Mesenchymal stem cell (in vitro differentiated cells and primary cell): ENCODE measurements at regions not wholly inside any gene's neighbourhood (a gene's known extent, or its start where the extent isn't known, plus 50 kb on each side); places are given as distances from the start of the nearest gene placed in this dataset.
"Not testable (repeated sequence)": the region's sequence is repeated elsewhere in the genome, so short reads cannot be mapped to it uniquely, and the experiment has no call there.

Experiments
- DNase-seq: peaks from one replicate; pipeline ENCODE4 v3.0.0-alpha.2; 2013
- H2AFZ ChIP-seq: one replicate; pipeline ENCODE4 v1.6.1; 2013; ENCODE audit warnings: low read depth, mild to moderate bottlenecking, control low read depth, inconsistent platforms, low read length, moderate library complexity
- H2AK5ac ChIP-seq: 2 replicates; pipeline ENCODE4 v1.6.1; 2013; ENCODE audit warnings: low read length, moderate library complexity, mild to moderate bottlenecking, inconsistent platforms; ENCODE audit not compliant: severe bottlenecking
- H2BK120ac ChIP-seq: one replicate; pipeline ENCODE4 v1.6.1; 2013; ENCODE audit warnings: low read depth, mild to moderate bottlenecking, inconsistent platforms, low read length, moderate library complexity
- H2BK12ac ChIP-seq, 2 experiments: one replicate each; pipeline ENCODE4 v1.6.1; 2013; ENCODE audit warnings: inconsistent platforms in 2 of 2, low read length in 2 of 2, mild to moderate bottlenecking in 2 of 2, moderate library complexity in 2 of 2, control low read depth in 1 of 2
- H2BK15ac ChIP-seq: one replicate; pipeline ENCODE4 v1.6.1; 2013; ENCODE audit warnings: mild to moderate bottlenecking, low read depth, inconsistent platforms; ENCODE audit not compliant: poor library complexity, severe bottlenecking
- H2BK5ac ChIP-seq: 2 replicates; pipeline ENCODE4 v1.6.1; 2013; ENCODE audit warnings: low read depth, mild to moderate bottlenecking, low read length, control low read depth, inconsistent platforms; ENCODE audit not compliant: poor library complexity, severe bottlenecking
- H3K14ac ChIP-seq, 2 experiments: one replicate each; pipeline ENCODE4 v1.6.1; 2013; ENCODE audit warnings: inconsistent platforms in 2 of 2, low read length in 2 of 2, control low read depth in 1 of 2, mild to moderate bottlenecking in 1 of 2, moderate library complexity in 1 of 2
- H3K18ac ChIP-seq, 2 experiments: one replicate each; pipeline ENCODE4 v1.6.1; 2013; ENCODE audit warnings: inconsistent platforms in 2 of 2, low read length in 2 of 2, control low read depth in 1 of 2, low read depth in 1 of 2, mild to moderate bottlenecking in 1 of 2
- H3K23ac ChIP-seq, 2 experiments: one replicate each; pipeline ENCODE4 v1.6.1; 2013; ENCODE audit warnings: inconsistent platforms in 2 of 2, low read length in 2 of 2, mild to moderate bottlenecking in 2 of 2, moderate library complexity in 2 of 2, control low read depth in 1 of 2
- H3K27ac ChIP-seq: 2 replicates; pipeline ENCODE4 v1.5.1; 2013; ENCODE audit warnings: mild to moderate bottlenecking, moderate library complexity, low read length, control low read depth, inconsistent platforms; ENCODE audit not compliant: poor library complexity, severe bottlenecking
- H3K27me3 ChIP-seq, 2 experiments: 2 replicates each; pipeline versions ENCODE4 v1.6.1 to v1.7.0; 2013; ENCODE audit warnings: low read length in 2 of 2, mild to moderate bottlenecking in 2 of 2, moderate library complexity in 2 of 2, control low read depth in 1 of 2, inconsistent platforms in 1 of 2; ENCODE audit not compliant: control insufficient read depth in 1 of 2, insufficient read depth in 1 of 2
- H3K36me3 ChIP-seq, 2 experiments: 2 replicates each; pipeline versions ENCODE4 v1.6.1 to v1.7.0; 2013; ENCODE audit warnings: low read length in 2 of 2, control low read depth in 1 of 2, inconsistent platforms in 1 of 2, low read depth in 1 of 2, mild to moderate bottlenecking in 1 of 2; ENCODE audit not compliant: insufficient read depth in 2 of 2, control insufficient read depth in 1 of 2
- H3K4ac ChIP-seq, 2 experiments: one replicate each; pipeline ENCODE4 v1.6.1; 2013; ENCODE audit warnings: inconsistent platforms in 2 of 2, low read length in 2 of 2, mild to moderate bottlenecking in 2 of 2, moderate library complexity in 2 of 2, control low read depth in 1 of 2, low read depth in 1 of 2
- H3K4me1 ChIP-seq: 2 replicates; pipeline ENCODE4 v1.6.1; 2013; ENCODE audit warnings: low read depth, low read length, control low read depth; ENCODE audit not compliant: control insufficient read depth, insufficient read depth
- H3K4me2 ChIP-seq: 2 replicates; pipeline ENCODE4 v1.6.1; 2013; ENCODE audit warnings: low read length, mild to moderate bottlenecking, inconsistent platforms; ENCODE audit not compliant: poor library complexity, severe bottlenecking
- H3K4me3 ChIP-seq, 2 experiments: 2 replicates each; pipeline versions ENCODE4 v1.5.1 to v1.7.0; 2013; ENCODE audit warnings: low read length in 2 of 2, mild to moderate bottlenecking in 2 of 2, control low read depth in 1 of 2, low read depth in 1 of 2; ENCODE audit not compliant: insufficient read depth in 1 of 2
- H3K79me1 ChIP-seq: replicated peaks from 2 replicates; pipeline ENCODE4 v1.6.1; 2013; ENCODE audit warnings: mild to moderate bottlenecking, control low read depth, low read length, inconsistent platforms; ENCODE audit not compliant: poor library complexity, severe bottlenecking
- H3K9ac ChIP-seq: 2 replicates; pipeline ENCODE4 v1.7.0; 2013; ENCODE audit warnings: mild to moderate bottlenecking, low read length, moderate library complexity
- H3K9me3 ChIP-seq: 2 replicates; pipeline ENCODE4 v1.7.0; 2013; ENCODE audit warnings: mild to moderate bottlenecking, low read length; ENCODE audit not compliant: control insufficient read depth
- H4K8ac ChIP-seq: one replicate; pipeline ENCODE4 v1.6.1; 2013; ENCODE audit warnings: inconsistent platforms, mild to moderate bottlenecking, low read length, moderate library complexity
- H4K91ac ChIP-seq: one replicate; pipeline ENCODE4 v1.6.1; 2013; ENCODE audit warnings: mild to moderate bottlenecking, low read length, inconsistent platforms
- WGBS: methylation state at CpG from one replicate; pipeline ENCODE4 v1.1.7; 2013; ENCODE audit warnings: mixed read lengths; 5-methylcytosine and 5-hydroxymethylcytosine counted together

DNA sequence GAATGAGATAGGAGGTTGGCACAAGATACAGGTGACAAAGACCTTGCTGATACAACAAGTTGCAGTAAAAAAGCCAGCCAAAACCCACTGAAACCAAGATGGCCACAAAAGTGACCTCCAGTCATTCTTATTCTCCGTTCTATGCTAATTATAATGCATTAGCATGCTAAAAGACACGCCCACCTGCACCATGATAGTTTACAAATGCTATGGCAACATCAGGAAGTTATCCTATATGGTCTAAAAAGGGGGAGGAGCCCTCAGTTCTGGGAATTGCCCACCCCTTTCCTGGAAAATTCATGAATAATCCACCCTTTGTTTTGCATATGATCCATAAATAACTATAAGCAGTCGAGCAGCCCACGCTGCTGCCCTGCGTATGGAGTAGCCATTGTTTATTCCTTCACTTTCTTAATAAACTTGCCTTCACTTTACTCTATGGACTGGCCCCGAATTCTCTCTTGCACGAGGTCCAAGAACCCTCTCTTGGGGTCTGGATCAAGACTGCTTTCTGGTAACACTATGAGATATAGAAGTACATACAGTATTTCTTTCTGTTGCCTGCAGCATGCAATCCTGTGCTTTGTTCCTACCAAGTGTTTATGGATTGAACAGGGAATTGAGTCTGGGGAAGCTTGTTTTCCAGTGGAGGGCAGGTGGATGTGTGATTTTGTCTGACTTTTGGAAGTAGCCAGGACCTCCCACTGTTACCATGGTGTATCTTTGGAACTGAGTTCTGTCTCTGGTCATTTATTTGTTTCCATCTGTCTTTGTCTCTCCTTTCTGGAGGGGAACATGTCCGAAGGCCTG lies 72.0 kb upstream of the TGM3 start:
- Histone ChIP-seq H4K8ac (no peak overlapping the region), H3K4ac (no peak overlapping the region), H2BK12ac (no peak overlapping the region), H2BK5ac (no peak overlapping the region), H3K36me3 (no peaks in the 10 kb centered on the region), H2AK5ac (no peak overlapping the region), H3K9me3 (peaks cover 11% of the 10 kb centered on the region), H3K27ac (no peak overlapping the region), H2BK120ac (no peak overlapping the region), H3K4me1 (no peaks in the 10 kb centered on the region), H2BK15ac (no peak overlapping the region), H3K23ac (no peak overlapping the region), H4K91ac (no peak overlapping the region), H3K27me3 (peaks cover 0 to 9% of the 10 kb centered on the region in 2 experiments), H3K4me2 (no peak overlapping the region), H3K14ac (no peak overlapping the region), H3K4me3 (no peak overlapping the region), H3K9ac (no peak overlapping the region), H2AFZ (no peak overlapping the region), H3K79me1 (no peaks in the 10 kb centered on the region), H3K18ac (no peak overlapping the region)
- 78% methylated on average over 8 of the region's 8 CpGs for WGBS
- no peak for DNase-seq

DNA sequence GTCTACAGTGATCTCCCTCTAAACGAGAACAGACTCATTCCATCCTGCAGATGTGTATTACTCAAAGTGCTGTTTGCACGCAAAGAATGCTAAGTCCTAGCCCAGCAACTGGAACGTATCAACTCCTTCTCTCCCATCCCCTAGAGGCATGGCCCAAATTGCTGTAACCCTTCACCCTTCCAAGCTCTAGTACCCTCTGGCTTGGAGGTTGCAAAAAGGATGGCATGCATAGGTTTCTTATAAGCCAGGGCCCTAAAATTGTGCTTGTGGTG lies 71.5 kb upstream of the TGM3 start:
- Histone ChIP-seq H3K27ac (no peak overlapping the region), H4K91ac (no peak overlapping the region), H3K79me1 (no peaks in the 10 kb centered on the region), H3K4me3 (no peak overlapping the region), H2AFZ (no peak overlapping the region), H3K36me3 (no peaks in the 10 kb centered on the region), H2BK120ac (no peak overlapping the region), H3K18ac (no peak overlapping the region), H3K14ac (no peak overlapping the region), H3K4me1 (no peaks in the 10 kb centered on the region), H3K23ac (no peak overlapping the region), H2BK12ac (no peak overlapping the region), H3K27me3 (peaks cover 0 to 9% of the 10 kb centered on the region in 2 experiments), H2BK15ac (no peak overlapping the region), H3K9me3 (peaks cover 5% of the 10 kb centered on the region), H2AK5ac (no peak overlapping the region), H4K8ac (no peak overlapping the region), H3K4ac (no peak overlapping the region), H2BK5ac (no peak overlapping the region), H3K4me2 (no peak overlapping the region), H3K9ac (no peak overlapping the region)
- WGBS: 46% methylated on average over 3 of the region's 3 CpGs
- DNase-seq: no peak

DNA sequence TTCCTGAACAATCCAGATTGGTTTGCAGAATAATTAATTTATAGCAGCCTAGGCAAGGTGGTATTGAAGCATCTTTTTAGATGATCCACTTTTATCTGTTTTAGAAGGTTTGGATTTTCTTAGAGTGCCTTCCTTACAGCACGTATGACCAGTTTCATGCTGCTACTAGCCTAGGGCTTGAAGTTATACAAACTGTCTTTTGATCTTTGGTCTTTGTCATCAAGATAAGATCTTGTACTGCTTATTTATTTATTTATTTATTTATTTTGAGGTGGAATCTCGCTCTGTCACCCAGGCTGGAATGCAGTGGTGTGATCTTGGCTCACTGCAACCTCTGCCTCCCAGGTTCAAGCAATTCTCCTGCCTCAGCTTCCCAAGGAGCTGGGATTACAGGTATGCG lies 68.5 kb upstream of the TGM3 start:
- not testable (repeated sequence) for H2BK12ac ChIP-seq, H2AK5ac ChIP-seq, H3K9ac ChIP-seq, H3K9me3 ChIP-seq, H3K4me1 ChIP-seq, H4K8ac ChIP-seq, H3K4me3 ChIP-seq, H2AFZ ChIP-seq, H3K27me3 ChIP-seq, H3K4ac ChIP-seq, H3K4me2 ChIP-seq, H2BK120ac ChIP-seq, H3K14ac ChIP-seq, H3K79me1 ChIP-seq, H4K91ac ChIP-seq, H3K36me3 ChIP-seq, H3K18ac ChIP-seq, H2BK15ac ChIP-seq, H2BK5ac ChIP-seq, H3K27ac ChIP-seq, H3K23ac ChIP-seq, DNase-seq
- 100% methylated on average over 1 of the region's 3 CpGs for WGBS

DNA sequence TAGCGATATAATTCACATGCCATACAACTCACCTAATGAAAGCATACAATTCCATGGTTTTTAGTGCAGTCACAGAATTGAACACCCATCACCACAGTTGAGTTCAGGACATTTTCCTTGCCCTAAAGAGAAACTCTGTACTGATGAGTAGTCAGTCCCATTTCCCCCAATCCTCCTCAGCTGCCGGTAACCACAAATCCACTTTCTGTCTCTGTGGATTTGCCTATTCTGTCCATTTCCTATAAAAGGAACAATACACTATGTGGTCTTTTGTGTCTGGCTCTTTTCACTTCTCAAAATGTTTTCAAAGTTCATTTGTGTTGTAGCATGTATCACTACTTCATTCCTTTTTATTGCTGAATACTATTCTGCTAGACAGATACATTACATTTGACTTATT lies 67.9 kb upstream of the TGM3 start:
- no peak overlapping the region for H3K27ac ChIP-seq
- H3K18ac ChIP-seq: no peak overlapping the region
- no peaks in the 10 kb centered on the region for H3K9me3 ChIP-seq
- no peaks in the 10 kb centered on the region for H3K36me3 ChIP-seq
- no peak overlapping the region for H3K9ac ChIP-seq
- no peak overlapping the region for H2BK12ac ChIP-seq
- H3K4me1 ChIP-seq: no peaks in the 10 kb centered on the region
- H2AK5ac ChIP-seq: no peak overlapping the region
- no peaks in the 10 kb centered on the region for H3K79me1 ChIP-seq
- H4K91ac ChIP-seq: no peak overlapping the region
- no peak for DNase-seq
- H2BK5ac ChIP-seq: no peak overlapping the region
- no peak overlapping the region for H3K14ac ChIP-seq
- H2AFZ ChIP-seq: no peak overlapping the region
- no peak overlapping the region for H2BK120ac ChIP-seq
- no peak overlapping the region for H3K4me2 ChIP-seq
- WGBS: 98% methylated on average over 1 of the region's 2 CpGs
- H3K23ac ChIP-seq: no peak overlapping the region
- H2BK15ac ChIP-seq: no peak overlapping the region
- no peak overlapping the region for H3K4me3 ChIP-seq
- H3K4ac ChIP-seq: no peak overlapping the region
- H3K27me3 ChIP-seq: peaks cover 0 to 9% of the 10 kb centered on the region in 2 experiments
- H4K8ac ChIP-seq: no peak overlapping the region
